ENCODE measurements at regions not wholly inside any gene's neighbourhood (a gene's known extent, or its start where the extent isn't known, plus 50 kb on each side); places are given as distances from the start of the nearest gene placed in this dataset.

GRCh38 chr20:22512911-22513489 is 71.4 kb downstream of the FOXA2 start:
- TF ChIP-seq CTCF (IDR thresholded peaks at IDR 0.05; ENCODE audit: insufficient read depth, low read depth, low read length) (no peak), EZH2 (IDR thresholded peaks at IDR 0.05; ENCODE audit: insufficient read depth, low read length) (no peak)

All from astrocyte (in vitro differentiated cells and primary cell).